GM12891 (cell line): ENCODE measurements at regions not wholly inside any gene's neighbourhood (a gene's known extent, or its start where the extent isn't known, plus 50 kb on each side); places are given as distances from the start of the nearest gene placed in this dataset.

Experiments
- POLR2A ChIP-seq: IDR thresholded peaks from 2 replicates; pipeline ENCODE4 v1.6.1; 2011; ENCODE audit warnings: low read depth, low read length, control low read depth
- POLR2AphosphoS5 ChIP-seq: IDR thresholded peaks from 2 replicates; pipeline ENCODE4 v1.6.1; 2011; ENCODE audit warnings: low read depth, low read length, control low read depth
- TAF1 ChIP-seq: IDR thresholded peaks from 2 replicates; pipeline ENCODE4 v1.6.1; 2011; ENCODE audit warnings: low read depth, low read length, control low read depth

- no peak for TF ChIP-seq POLR2A
- TF ChIP-seq POLR2AphosphoS5, result no peak
- no peak for TF ChIP-seq TAF1
Observed at GRCh38 chr3:168506589-168506988, 410.9 kb upstream of the GOLIM4 start.
